Gastrocnemius medialis (tissue), 4 donors: ENCODE measurements at regions not wholly inside any gene's neighbourhood (a gene's known extent, or its start where the extent isn't known, plus 50 kb on each side); places are given as distances from the start of the nearest gene placed in this dataset.

Source experiments
- CTCF ChIP-seq, 5 experiments: fragments of 450-650 bp in 3 of 5; fragments of 200-600 bp in 2 of 5; sonication (generic) in 2 of 5; IDR thresholded peaks in 4 of 5; conservative IDR thresholded peaks in 1 of 5; 1 replicate in 4 of 5; 2 replicates in 1 of 5; pipeline ENCODE4 v1.5.1; 2016 to 2019; ENCODE audit warnings: antibody characterized with exemption in 5 of 5, mild to moderate bottlenecking in 3 of 5, moderate library complexity in 3 of 5
- POLR2A ChIP-seq, 2 donors: fragments of 450-650 bp; IDR thresholded peaks; one replicate each; pipeline ENCODE4 v1.6.1; 2017; ENCODE audit warnings: antibody characterized with exemption in 2 of 2, mild to moderate bottlenecking in 2 of 2, moderate library complexity in 2 of 2

DNA sequence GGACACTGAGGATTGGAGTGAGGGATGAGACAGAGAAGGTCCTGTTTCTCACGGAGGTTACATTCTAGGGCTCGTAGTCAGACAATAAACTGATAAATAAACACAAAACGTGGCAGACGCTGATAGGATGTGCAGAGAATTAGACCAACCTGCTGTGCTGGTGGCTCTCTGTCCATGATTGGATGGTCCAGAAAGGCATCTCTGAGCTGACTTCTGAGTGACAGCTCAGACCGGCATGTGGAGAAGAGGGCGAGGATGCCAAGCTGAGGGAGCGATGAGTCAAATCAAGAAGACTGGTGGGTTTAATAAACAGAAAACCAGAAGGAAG is 132.3 kb upstream of the TAF11L2 start:
- TF ChIP-seq CTCF (IDR thresholded peaks at IDR 0.05 in 4 of 5, conservative IDR thresholded peaks at IDR 0.05 in 1 of 5) = no peak
- no peak for TF ChIP-seq POLR2A (IDR thresholded peaks at IDR 0.05)
